Endometrial microvascular endothelial cells (primary cell): ENCODE measurements at regions not wholly inside any gene's neighbourhood (a gene's known extent, or its start where the extent isn't known, plus 50 kb on each side); places are given as distances from the start of the nearest gene placed in this dataset.

Source experiments
- in situ Hi-C: cut with HindIII; loops from 2 replicates; pipeline ENCODE4 v1.10.0; 2017; ENCODE audit warnings: low sequenced_read_pairs, low pct_unique_long_range_greater_than_20kb; ENCODE audit errors: inconsistent ontology term

DNA sequence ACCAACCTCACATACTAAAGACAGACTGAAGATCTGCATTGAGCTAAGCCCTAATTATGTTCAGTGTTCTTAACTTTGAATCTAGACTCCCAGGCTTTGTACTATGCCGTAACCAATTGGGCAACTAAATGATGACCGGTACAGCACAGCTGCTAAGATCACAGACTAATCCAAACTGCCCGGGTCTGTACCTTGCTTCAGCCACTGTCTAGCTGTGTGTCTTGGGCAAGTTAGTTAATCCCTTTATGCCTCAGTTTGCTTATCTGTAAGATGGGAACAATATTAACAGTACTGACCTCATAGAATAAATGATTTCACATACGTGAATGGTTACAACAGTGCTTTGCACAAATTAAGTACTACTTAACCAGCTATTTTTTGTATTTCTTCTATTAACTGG lies 205.8 kb upstream of the NFE2L3 start:
- in situ Hi-C loops = no loop called here

DNA sequence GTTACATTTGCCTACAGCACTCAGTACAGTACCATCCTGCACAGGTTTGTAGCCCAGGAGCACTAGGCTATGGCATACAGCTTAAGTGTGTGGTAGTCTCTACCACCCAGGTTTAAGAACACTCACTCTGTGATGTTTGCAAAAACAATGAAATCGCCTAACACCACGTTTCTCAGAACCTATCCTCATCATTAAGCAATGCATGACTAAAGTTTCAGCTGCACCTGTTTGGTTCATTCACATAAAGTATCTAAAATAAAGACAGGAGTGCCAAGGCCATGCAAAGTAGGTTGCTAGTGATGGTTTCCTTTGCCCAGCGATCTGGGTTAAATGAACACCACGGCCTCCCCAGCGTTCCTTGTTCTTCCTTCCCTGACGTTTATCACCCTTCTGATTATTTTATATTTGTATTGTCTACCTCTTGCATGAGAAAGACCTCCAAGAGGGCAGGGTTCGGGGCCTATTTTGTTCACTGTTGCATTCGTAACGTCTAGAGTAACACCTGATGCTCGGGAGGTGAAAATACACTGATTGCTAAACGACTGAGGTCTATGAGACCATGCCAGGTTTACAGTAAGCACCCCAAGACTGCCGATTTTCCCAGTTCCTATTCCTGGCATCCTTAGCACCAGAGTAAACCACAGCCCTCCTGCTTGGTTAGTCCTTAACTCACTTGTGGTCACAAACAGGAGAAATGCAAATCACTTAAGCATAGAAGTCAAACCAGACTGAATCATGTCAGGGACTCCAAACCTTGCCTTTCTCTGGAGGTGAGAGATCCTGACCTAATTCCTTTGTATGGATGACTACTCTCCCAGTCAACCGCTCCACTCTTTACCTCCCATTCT lies 204.1 kb upstream of the NFE2L3 start:
- in situ Hi-C loops = no loop called here

DNA sequence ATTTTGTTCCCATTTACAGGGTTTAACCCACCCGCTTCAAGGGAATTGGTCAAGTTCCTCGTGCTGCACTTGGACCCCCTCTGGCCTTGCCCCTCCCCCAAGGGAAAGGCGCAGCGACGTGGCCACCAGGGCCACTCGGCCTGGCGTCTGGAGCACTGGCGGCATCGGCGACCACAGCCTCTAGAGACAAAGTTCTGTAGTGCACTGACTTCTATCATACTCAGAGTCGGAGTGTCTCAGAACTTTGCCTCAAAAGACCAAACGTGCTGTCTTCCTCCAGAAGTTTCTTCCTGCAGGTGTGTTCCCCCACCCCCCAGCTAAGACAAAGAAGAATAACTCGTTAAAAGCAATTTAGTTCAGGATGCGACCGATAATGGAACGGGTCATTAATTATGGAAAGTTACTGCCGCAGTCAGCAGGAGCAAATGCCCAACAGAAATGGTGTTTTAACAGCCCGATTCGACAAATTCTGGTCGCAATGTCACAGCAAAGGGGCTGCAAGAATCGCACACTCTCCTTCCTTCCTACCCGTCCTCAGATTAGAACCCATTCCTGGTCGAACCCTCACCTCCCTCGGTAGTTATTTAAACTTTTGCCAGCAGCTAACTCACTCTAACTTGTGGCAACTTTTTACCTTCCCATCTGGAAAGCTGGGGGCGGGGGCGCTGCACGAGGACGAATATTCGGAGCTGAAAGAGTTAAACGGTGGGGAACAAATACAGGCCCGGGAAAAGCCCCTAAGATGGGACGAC lies 202.1 kb upstream of the NFE2L3 start:
- in situ Hi-C loops = no loop called here

DNA sequence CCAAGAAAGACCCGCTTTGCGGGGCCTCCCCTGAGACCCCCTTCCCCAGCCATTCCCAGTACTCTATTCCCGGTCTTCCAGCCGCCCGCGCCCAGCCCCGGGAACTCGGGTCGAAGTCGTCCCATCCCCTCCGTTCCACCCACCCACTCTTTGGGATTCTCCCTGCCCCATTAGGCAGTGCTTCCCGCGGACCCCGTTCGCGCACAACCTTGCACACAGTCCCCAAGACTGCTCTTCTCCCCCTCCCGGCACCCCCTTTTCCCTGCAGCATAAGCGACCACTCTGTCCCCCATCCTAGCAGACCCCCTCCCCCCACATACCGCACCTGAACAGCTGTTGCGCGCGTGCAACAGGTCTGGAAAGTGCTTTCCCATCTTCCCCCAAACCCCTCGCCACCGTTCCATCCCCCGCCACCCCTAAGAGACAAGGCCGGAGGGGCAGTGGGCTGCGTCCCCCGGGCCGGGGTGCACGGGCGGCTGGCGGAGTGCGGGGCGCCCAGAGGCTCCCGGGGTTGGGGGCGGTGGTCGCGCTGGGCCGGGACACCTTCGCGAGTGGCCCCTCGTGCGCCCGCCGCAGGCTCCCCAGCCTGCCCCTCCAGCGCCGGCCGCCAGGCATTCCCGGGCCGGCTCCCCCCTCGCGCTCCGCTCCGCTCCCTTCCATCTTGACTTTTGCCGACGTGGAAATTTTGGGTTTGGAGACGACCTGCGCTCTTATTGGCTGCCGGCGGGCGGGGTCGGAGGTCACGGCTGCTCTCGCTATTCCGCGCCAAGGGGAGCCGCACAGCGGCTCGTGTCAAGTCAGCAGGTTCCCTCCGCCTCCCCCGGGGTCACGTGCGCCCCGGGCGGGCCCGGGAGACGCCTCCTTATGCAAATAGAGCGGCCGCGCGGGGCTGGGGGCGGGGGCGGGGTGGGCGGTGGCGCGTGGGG lies 201.2 kb upstream of the NFE2L3 start:
- in situ Hi-C loops = no loop called here

DNA sequence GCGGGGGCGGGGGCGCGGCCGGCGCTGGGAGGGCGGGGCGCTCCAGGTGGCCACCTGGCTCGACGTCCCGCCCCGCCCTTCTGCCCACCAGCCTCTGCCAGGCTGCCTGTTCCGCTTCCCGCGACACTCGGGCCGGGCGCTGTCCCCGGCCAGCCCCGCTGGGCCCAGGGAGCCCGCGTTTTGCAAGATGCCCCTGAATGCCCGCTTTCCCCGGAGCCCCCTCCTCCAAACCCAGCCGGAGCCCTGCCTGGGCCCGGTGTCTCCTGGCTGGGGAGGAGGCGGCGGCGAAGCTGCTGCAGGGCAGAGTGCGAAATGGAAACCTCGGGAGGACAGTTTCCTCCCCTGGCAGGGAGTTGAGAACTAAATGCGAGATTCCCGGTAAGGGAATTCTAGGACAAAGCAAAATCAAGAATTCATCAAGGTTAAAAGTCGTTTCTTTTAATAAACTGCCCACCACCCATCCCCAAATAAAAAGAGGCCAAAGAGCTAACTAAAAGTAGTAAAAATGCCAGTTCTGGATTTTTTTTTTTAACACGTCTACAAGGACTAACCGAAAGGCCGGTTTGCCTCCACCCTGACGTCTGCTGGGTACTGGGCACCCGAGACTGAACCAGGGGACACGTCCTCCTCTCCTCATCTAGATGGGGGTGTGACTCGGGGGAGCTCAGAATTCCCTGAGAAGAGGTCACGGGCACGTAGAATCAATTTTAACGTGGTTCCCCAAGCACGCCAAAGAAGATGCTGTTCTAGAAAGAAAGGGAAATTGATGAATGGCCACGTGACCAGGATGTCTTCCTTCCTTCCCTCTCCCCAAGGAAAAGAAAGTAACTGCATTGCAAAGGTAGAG lies 200.4 kb upstream of the NFE2L3 start:
- in situ Hi-C loops = no loop called here

DNA sequence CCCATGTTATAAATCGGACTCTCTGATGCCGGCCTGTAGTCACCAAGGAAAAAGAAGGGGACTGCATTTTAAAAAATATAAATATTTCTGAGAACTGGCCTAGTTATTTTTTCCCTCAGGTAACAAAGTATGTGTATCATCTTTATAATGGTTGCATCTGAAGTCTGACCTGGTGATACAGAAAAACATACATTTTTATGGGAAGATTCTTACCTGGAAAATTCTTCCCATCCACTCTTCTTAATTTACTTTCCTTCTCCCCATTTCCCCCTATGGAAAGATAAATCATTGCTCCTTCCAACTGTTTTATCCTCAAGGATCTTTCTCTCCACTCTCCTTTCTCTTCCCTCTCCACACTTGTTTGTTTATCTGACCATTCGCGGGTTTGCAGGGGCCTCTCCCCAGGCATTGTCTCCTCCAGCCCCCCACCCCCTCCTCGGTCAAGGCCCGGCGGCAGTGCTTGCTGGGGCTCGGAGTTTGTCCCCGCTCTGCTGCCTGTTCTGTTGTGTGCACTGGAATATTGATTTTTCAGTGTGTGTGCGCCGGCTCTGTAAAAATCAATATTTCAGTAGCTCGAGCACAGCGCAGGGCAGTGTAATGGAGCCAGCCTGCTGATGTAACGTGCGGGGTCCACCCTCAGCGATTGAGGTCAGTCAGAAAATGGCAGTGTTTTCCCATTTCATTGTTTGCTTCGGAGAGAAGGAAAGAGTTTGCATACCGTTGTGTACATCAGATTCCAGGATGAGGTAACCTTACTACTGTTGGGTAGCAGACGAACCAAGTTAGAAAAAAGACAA lies 199.5 kb upstream of the NFE2L3 start:
- in situ Hi-C loops = no loop called here

DNA sequence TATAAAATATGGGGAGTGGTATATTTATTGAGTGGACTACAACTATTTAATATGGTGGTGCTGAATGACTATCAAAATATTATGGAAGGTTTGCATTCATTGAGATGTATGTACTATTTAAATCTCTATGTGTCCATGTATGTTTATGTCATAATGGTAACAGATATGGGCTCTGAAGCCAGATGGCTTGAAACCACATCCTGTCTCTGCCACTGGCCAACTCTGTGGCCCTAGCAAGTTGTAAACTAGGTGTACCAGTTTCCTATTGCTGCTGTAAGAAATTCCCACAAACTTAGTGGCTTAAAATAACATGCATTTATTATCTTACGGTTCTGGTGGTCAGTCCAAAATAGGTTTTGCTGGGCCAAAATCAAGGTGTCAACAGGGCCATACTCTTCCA lies 198.1 kb upstream of the NFE2L3 start:
- in situ Hi-C loops = no loop called here

DNA sequence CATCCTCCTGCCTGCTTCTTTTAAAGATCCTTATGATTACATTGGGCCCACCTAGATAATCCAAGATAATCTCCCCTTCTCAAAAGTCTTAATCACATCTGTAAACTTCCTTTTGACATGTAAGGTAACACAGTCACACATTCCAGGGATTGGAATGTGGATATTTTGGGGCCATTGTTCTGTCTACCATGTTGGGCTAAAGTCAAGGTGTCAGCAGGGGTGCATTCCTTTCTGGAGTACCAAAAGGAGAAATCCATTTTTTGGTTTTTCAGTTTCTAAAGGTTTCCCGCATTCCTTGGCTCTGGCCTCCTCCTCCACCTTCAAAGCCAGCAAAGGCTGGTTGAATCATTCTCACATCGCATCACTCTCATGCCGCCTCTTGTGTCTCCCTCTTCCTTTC lies 197.6 kb upstream of the NFE2L3 start:
- in situ Hi-C loops = no loop called here

DNA sequence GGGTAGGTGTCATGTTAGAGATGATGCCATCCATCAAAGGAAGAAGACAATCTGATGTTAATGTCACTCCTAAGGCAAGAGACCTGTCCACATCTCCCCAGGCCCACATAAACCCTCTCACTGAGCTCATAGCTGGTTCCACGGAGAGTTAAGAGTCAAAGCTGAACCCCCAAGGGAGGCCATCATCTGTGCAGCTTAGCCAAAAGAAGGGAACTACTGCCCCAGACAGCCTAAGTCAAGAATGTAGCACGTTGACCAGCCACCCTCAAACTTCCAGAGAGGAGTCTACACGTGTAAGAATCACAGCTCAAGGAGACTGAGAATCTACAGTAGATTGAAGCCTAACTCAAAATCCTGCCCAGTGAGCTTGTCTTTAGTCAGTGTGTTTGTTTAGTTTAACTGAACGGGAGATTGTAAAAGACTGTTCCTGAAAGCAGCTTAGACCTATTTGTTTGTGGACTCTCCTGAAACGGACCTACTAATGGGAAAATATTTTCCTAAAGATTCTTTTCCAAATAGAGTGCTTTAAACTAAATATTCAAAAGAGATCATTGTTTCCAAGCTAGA lies 192.7 kb upstream of the NFE2L3 start:
- in situ Hi-C loops = no loop called here

DNA sequence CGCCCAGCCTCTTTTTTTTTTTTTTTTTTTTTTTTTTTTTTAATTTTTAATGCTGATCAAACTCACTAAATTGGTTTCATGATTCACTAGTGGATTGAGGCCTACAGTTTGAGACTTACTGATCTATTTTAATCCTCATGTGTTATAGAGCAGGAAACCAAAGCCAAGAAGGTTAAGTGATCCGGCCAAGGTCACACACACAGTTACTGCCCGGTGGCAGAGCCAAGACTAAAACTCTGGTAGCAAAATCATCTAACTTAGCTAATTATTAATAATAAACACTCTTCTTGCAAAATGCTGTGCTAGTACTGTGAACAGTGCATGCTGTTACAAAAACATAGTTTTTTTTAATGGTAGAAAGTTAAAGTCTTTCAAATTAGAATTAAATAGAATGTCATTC lies 188.3 kb upstream of the NFE2L3 start:
- in situ Hi-C loops = no loop called here

DNA sequence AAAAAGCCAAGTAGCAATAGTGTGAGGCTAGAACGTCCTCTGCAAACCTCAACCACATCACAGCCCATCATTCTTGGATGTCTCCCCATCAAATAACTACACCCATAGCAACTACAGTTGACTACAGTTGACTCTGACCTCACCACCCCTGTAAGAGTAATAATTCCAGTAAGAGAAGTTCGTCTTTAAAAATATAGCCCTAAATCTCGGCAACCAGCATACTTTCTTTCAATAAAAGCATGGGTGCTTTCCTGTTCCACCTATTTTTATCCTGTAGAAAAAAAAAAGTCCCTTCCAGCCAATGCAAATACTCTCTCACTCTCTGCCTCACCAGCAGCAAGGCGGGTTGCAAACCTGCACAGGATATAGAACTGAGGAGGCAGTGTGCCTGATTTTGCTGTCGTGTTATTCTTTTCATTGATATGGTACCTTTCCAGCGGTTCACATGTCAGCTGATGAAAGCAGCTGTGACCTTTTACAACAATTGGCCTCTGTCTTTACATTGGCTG lies 187.5 kb upstream of the NFE2L3 start:
- in situ Hi-C loops = no loop called here

DNA sequence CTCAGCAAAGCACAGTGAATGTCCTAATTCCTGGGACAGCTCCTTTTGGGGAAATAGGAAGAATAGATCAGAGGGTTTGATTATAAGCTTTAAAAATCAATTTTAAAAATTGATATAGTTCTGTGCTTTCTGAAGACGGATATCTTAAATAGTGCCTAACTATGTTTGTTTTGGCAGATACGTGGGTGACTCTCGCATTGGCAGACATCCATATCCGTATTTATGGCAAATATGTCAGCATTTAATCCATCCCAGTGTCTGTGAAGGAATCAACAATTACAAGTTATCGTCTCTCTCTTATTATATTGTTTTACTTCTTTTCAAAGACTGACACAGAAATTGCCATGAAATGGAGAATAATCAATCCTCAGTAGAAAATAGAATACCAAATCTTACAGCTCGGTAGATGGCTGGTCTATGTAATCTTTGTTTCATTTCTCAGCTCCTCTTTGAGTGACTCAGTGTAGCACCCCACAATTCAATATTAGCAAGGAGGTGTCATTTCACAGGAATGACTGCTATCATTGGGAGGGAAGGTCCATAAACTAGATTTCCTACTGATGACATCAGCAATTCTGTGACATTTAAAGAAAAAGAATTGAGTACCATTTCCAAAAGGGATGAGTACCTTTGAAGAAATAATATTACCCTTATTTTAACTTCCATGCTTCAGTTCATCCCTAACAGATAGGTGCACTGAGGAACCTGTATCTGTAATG lies 186.4 kb upstream of the NFE2L3 start:
- in situ Hi-C loops = no loop called here

DNA sequence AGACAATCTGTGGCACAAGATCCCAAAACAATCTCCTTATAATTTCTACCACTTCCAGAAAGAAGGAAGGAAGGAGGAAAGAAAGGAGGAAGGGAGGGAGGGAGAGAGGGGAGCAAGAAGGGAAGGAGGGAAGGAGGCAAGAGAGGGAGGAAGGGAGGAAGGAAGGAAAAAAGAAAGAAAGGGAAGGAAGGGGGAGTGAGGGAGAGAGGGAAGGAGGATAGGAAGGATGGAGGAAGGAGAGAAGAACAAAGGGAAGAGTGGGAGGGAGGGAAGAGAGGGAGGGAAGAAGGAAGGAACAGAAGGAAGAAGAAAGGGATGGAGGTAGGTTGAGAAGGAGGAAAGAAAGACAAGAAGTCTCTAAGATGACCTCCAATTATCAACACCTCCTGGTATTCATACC lies 185.5 kb upstream of the NFE2L3 start:
- in situ Hi-C loops = no loop called here

DNA sequence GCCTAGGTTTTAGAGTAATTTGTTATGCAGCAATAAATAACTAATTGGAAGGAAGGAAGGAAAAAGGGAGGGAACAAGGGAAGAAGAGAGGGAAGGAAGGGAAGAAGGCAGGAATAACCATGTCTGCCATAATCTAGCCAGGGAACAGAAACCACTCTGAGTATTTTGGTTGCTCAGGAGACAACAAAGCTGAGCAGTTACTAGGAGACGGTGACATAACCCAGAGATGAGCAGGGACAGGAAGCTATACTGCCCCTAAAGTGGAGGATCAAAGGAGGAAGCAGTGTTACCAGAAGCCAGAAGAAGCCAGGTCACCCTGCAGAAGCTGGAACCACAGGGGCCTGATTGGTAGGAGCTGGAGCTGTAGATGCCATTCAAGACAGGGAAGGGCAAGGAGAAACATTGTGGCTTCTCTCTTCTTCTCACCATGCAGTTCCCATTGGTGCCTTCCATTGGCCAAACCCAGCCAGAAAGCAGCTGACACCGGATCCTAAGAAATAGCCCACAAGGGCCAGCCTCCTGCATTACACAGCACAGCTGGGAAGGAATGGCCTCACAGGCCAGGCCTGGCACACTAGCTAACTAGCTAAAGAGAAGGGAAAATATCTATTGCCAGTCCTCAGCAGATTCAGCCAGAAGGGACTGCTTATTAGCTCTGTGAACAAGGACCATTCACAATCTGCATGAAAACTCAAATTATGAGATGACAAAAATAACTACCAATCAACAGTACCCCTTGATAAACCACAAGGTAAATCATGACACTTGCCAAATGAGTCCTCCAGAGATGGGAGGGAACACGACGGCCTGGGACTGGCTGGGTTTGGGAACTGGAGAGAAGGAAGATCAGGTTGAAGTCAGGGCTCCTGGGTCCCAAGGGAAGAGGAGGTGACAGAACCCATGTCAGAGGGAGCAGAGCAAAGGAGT lies 184.5 kb upstream of the NFE2L3 start:
- in situ Hi-C loops = no loop called here

DNA sequence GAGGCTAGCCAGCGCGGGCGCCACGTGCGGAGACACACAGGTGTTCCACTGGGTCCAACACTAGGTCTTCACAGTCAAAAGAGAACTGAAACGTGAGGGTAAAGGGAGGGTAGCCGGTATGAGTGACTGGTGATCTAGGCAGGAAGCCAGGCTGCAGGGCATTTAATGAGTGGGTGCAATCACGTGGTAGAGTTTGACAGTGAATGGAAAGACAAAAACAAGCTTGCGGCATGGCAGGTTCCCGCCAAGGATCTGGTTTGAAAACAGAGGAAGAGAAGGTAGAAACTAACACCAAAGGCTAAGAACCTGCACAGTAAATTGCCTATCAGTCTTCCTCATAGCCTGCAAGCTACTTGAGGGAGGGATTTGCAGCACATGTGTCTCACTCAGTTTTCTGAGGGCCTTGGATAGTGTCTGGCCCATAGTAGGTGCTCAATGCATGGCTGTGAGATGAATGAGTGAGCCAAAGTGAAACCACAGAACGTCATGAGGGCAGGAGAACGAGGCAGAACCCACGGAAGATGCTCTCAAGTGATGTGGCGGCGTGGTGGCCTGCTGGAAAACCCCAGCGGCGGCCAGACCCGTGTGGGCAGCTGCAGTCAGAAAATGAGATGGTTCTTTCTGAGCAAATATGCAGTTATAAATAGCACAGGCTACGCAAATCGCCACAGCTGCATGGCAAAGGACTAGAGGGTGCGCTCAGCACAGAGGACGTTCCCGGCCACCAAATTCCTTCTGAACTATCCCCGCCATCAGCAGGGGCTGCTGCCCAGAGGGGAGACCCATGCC lies 183.6 kb upstream of the NFE2L3 start:
- in situ Hi-C loops = no loop called here
